ENCODE measurements at regions not wholly inside any gene's neighbourhood (a gene's known extent, or its start where the extent isn't known, plus 50 kb on each side); places are given as distances from the start of the nearest gene placed in this dataset.

DNA sequence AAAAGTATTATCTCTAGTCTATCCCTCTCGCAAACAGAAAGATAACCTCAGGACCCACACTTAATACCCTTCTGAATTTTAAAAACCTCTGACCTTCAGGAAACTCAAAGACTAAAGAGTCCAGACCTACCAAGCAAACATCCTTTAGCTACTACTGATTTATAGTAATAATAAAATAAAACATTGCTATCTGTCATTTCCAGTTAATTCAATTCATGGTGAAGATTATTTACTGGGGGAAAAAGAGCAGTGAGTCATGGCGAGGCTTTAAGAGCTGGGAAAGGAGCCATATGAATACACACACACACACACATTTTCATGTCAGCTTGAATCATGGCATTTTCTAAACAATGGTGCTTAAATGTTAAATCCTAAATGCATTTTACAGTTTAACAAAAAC lies 87.1 kb downstream of the FAM76B start:
- TF ChIP-seq ZNF70 (CRISPR knock-in tag; IDR thresholded peaks at IDR 0.05), result no peak
- no peak for TF ChIP-seq TSHZ2 (CRISPR knock-in tag; IDR thresholded peaks at IDR 0.05)
- peak; percentile 38; the same call in 1 of the 2 replicates for TF ChIP-seq RARB (CRISPR knock-in tag; IDR thresholded peaks at IDR 0.05)

All from SK-N-SH treated with all-trans-retinoic acid at 6 μM for 48 hours (cell line).